NCI-H2107 treated with DMSO at 0.1 percent for 48 hours (cell line): ENCODE measurements at regions not wholly inside any gene's neighbourhood (a gene's known extent, or its start where the extent isn't known, plus 50 kb on each side); places are given as distances from the start of the nearest gene placed in this dataset.
"Not testable (repeated sequence)": the region's sequence is repeated elsewhere in the genome, so short reads cannot be mapped to it uniquely, and the experiment has no call there.

Source experiments
- DNase-seq: peaks from one replicate; lab custom pipeline; 2025; ENCODE audit not compliant: unreplicated experiment; lab: John Stamatoyannopoulos, UW

GRCh38 chr5:124194282-124194681, 552.2 kb downstream of the ZNF608 start:
- DNase-seq: no peak

- DNase-seq: no peak
These were observed 553.1 kb downstream of the ZNF608 start for GRCh38 chr5:124193371-124193789.

- no peak for DNase-seq
These were observed 553.7 kb downstream of the ZNF608 start for GRCh38 chr5:124192716-124193115.

- DNase-seq: no peak
These were observed 560.7 kb downstream of the ZNF608 start for GRCh38 chr5:124185716-124186115.

- DNase-seq: no peak
These were observed 564.3 kb downstream of the ZNF608 start for GRCh38 chr5:124182133-124182532.

- no peak for DNase-seq
These were observed 565.5 kb downstream of the ZNF608 start for GRCh38 chr5:124180875-124181461.

- DNase-seq: no peak
These were observed 566.1 kb downstream of the ZNF608 start for GRCh38 chr5:124180299-124180874.

GRCh38 chr5:124179819-124180218, 566.6 kb downstream of the ZNF608 start:
- DNase-seq: no peak

GRCh38 chr5:124178050-124178449, 568.4 kb downstream of the ZNF608 start:
- no peak for DNase-seq

GRCh38 chr5:124176692-124177091, 569.7 kb downstream of the ZNF608 start:
- DNase-seq: no peak

GRCh38 chr5:124173386-124173785, 573.1 kb downstream of the ZNF608 start:
- no peak for DNase-seq

- DNase-seq: no peak
These were observed 573.9 kb downstream of the ZNF608 start for GRCh38 chr5:124172389-124173003.

- not testable (repeated sequence) for DNase-seq
These were observed 578.3 kb downstream of the ZNF608 start for GRCh38 chr5:124168093-124168492.

GRCh38 chr5:124162767-124163532, 583.5 kb downstream of the ZNF608 start:
- DNase-seq: peak; percentile 24

GRCh38 chr5:124161266-124161665, 585.2 kb downstream of the ZNF608 start:
- DNase-seq: no peak

- no peak for DNase-seq
These were observed 586.2 kb downstream of the ZNF608 start for GRCh38 chr5:124160265-124160664.

- DNase-seq: no peak
These were observed 589.1 kb downstream of the ZNF608 start for GRCh38 chr5:124157320-124157719.

- no peak for DNase-seq
These were observed 589.9 kb downstream of the ZNF608 start for GRCh38 chr5:124156415-124156996.

GRCh38 chr5:124154714-124155113, 591.7 kb downstream of the ZNF608 start:
- no peak for DNase-seq

- no peak for DNase-seq
These were observed 592.9 kb downstream of the ZNF608 start for GRCh38 chr5:124153588-124153987.

- DNase-seq: no peak
These were observed 597.9 kb downstream of the ZNF608 start for GRCh38 chr5:124148574-124148973.

GRCh38 chr5:124140060-124140459, 606.4 kb downstream of the ZNF608 start:
- no peak for DNase-seq
